ENCODE measurements at regions not wholly inside any gene's neighbourhood (a gene's known extent, or its start where the extent isn't known, plus 50 kb on each side); places are given as distances from the start of the nearest gene placed in this dataset.
"Not testable (repeated sequence)": the region's sequence is repeated elsewhere in the genome, so short reads cannot be mapped to it uniquely, and the experiment has no call there.

- not testable (repeated sequence) for DNase-seq
Measured at GRCh38 chr2:95767531-95767930, 175.7 kb downstream of the TRIM43 start.

GRCh38 chr2:95767950-95768349, 176.1 kb downstream of the TRIM43 start:
- DNase-seq: not testable (repeated sequence)

GRCh38 chr2:95769256-95769655, 177.5 kb downstream of the TRIM43 start:
- not testable (repeated sequence) for DNase-seq

GRCh38 chr2:95770726-95771125, 178.9 kb downstream of the TRIM43 start:
- not testable (repeated sequence) for DNase-seq

- DNase-seq: not testable (repeated sequence)
Measured at GRCh38 chr2:95774322-95775192, 182.8 kb downstream of the TRIM43 start.

DNA sequence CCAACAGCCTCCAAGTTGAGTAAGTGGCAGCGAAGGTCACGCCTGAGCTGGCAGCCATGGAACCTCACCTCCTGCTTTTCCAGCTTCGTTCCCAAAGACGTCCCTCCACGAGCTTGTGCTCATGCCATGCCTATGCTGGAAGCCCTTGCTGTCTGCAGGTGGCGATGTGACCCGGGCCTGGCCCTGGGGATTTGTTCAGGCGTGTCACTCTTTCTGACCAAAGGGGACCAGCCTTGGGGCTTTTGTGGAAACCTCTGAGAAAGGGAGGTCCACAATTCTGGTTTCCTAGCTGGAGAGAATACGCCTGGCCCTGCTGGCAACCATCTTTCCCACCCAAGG, 183.4 kb downstream of the TRIM43 start:
- DNase-seq: not testable (repeated sequence)
